ENCODE measurements at regions not wholly inside any gene's neighbourhood (a gene's known extent, or its start where the extent isn't known, plus 50 kb on each side); places are given as distances from the start of the nearest gene placed in this dataset.

GRCh38 chr1:232305050-232305449 lies 324.9 kb downstream of the SIPA1L2 start:
- no peak for DNase-seq (ENCODE audit: low read depth, low spot score)
- CTCF ChIA-PET = no interaction called here
- Histone ChIP-seq H3K4me1 (ENCODE audit: control insufficient read depth, insufficient read depth, low read length) (no peaks in the 10 kb centered on the region), H3K4me3 (ENCODE audit: low read depth in 2 of 2, low read length in 2 of 2) (no peak overlapping the region), H3K9me3 (ENCODE audit: control insufficient read depth, insufficient read depth, low read depth, low read length) (no peaks in the 10 kb centered on the region), H3K36me3 (ENCODE audit: control insufficient read depth, insufficient read depth, low read length) (no peaks in the 10 kb centered on the region), H3K27me3 (ENCODE audit: control insufficient read depth, insufficient read depth, low read length) (no peaks in the 10 kb centered on the region), H3K27ac (ENCODE audit: low read length) (no peak overlapping the region)
- intact Hi-C loops (cut with micrococcal nuclease; ENCODE audit: unreplicated experiment) = no loop called here
- no peak for TF ChIP-seq POLR2AphosphoS5 (IDR thresholded peaks at IDR 0.05; ENCODE audit: low read depth, low read length)
- TF ChIP-seq TCF7L2 (IDR thresholded peaks at IDR 0.05; ENCODE audit: low read depth, low read length) = no peak
- TF ChIP-seq REST (IDR thresholded peaks at IDR 0.05; ENCODE audit: insufficient read depth in 1 of 2, low read depth in 2 of 2, low read length in 1 of 2) = no peak
- no peak for TF ChIP-seq CTCF (IDR thresholded peaks at IDR 0.05)
- no peak for TF ChIP-seq SIN3A (IDR thresholded peaks at IDR 0.05; ENCODE audit: borderline replicate concordance, insufficient read depth, low read depth, low read length)
- no peak for ATAC-seq
- in situ Hi-C loops (cut with HindIII; ENCODE audit: low pct_unique_long_range_greater_than_20kb, low sequenced_read_pairs) = no loop called here
- POLR2A ChIA-PET = no interaction called here
- BruUV-seq (replicated peaks) = no TSS peak

- Histone ChIP-seq H3K36me3 (ENCODE audit: control insufficient read depth, insufficient read depth, low read length) (no peaks in the 10 kb centered on the region), H3K27me3 (ENCODE audit: control insufficient read depth, insufficient read depth, low read length) (no peaks in the 10 kb centered on the region), H3K9me3 (ENCODE audit: control insufficient read depth, insufficient read depth, low read depth, low read length) (no peaks in the 10 kb centered on the region), H3K4me1 (ENCODE audit: control insufficient read depth, insufficient read depth, low read length) (no peaks in the 10 kb centered on the region), H3K27ac (ENCODE audit: low read length) (no peak overlapping the region), H3K4me3 (ENCODE audit: low read depth in 2 of 2, low read length in 2 of 2) (no peak overlapping the region)
- DNase-seq (ENCODE audit: low read depth, low spot score) = no peak
- intact Hi-C loops (cut with micrococcal nuclease; ENCODE audit: unreplicated experiment) = no loop called here
- BruUV-seq (replicated peaks) = no TSS peak
- in situ Hi-C loops (cut with HindIII; ENCODE audit: low pct_unique_long_range_greater_than_20kb, low sequenced_read_pairs) = no loop called here
- POLR2A ChIA-PET = no interaction called here
- CTCF ChIA-PET = no interaction called here
- no peak for ATAC-seq
- no peak for TF ChIP-seq TCF7L2 (IDR thresholded peaks at IDR 0.05; ENCODE audit: low read depth, low read length)
- TF ChIP-seq SIN3A (IDR thresholded peaks at IDR 0.05; ENCODE audit: borderline replicate concordance, insufficient read depth, low read depth, low read length) = no peak
- no peak for TF ChIP-seq REST (IDR thresholded peaks at IDR 0.05; ENCODE audit: insufficient read depth in 1 of 2, low read depth in 2 of 2, low read length in 1 of 2)
- TF ChIP-seq CTCF (IDR thresholded peaks at IDR 0.05) = no peak
- no peak for TF ChIP-seq POLR2AphosphoS5 (IDR thresholded peaks at IDR 0.05; ENCODE audit: low read depth, low read length)
Measured at GRCh38 chr1:232303222-232303620, 326.7 kb downstream of the SIPA1L2 start.
